Keratinocyte (primary cell): ENCODE measurements at regions not wholly inside any gene's neighbourhood (a gene's known extent, or its start where the extent isn't known, plus 50 kb on each side); places are given as distances from the start of the nearest gene placed in this dataset.

Experiments used
- DNase-seq: peaks from one replicate; pipeline ENCODE4 v3.0.0-alpha.2; 2011; ENCODE audit warnings: low read depth, missing footprints, low spot score
- FAIRE-seq: peaks from 2 replicates; lab custom pipeline; 2011; peaks lifted over from hg19 to GRCh38; lab: Jason Lieb, UNC
- H2AFZ ChIP-seq: 2 replicates; pipeline ENCODE4 v1.6.0; 2012; ENCODE audit warnings: low read length, control low read depth, inconsistent platforms; ENCODE audit not compliant: control insufficient read depth
- H3K27ac ChIP-seq: 2 replicates; pipeline ENCODE4 v1.5.1; 2011; ENCODE audit warnings: low read length; ENCODE audit not compliant: control insufficient read depth, insufficient read depth
- H3K27me3 ChIP-seq: 3 replicates; pipeline ENCODE4 v1.6.0; 2011; ENCODE audit warnings: low read length; ENCODE audit not compliant: control insufficient read depth, insufficient read depth; ENCODE audit errors: extremely low read depth
- H3K36me3 ChIP-seq, 2 experiments: 2 replicates in 1 of 2; 3 replicates in 1 of 2; pipeline ENCODE4 v1.5.1; 2011; ENCODE audit warnings: low read length in 2 of 2, mild to moderate bottlenecking in 1 of 2; ENCODE audit not compliant: control insufficient read depth in 2 of 2, insufficient read depth in 2 of 2; ENCODE audit errors: extremely low read depth in 1 of 2
- H3K4me1 ChIP-seq: 3 replicates; pipeline ENCODE4 v1.5.1; 2011; ENCODE audit warnings: low read length; ENCODE audit not compliant: control insufficient read depth, insufficient read depth; ENCODE audit errors: extremely low read depth
- H3K4me2 ChIP-seq: 3 replicates; pipeline ENCODE4 v1.6.0; 2011; ENCODE audit warnings: low read depth, low read length; ENCODE audit not compliant: control insufficient read depth, insufficient read depth; ENCODE audit errors: extremely low read depth
- H3K4me3 ChIP-seq, 3 experiments: fragments of 200-600 bp in 1 of 3; sonication (generic) in 1 of 3; 2 replicates in 2 of 3; 3 replicates in 1 of 3; pipeline ENCODE4 v1.5.1; 2011 to 2016; ENCODE audit warnings: low read length in 3 of 3, mild to moderate bottlenecking in 3 of 3, control low read depth in 2 of 3, inconsistent platforms in 1 of 3, low read depth in 1 of 3, mixed read lengths in 1 of 3, mixed run types in 1 of 3, moderate library complexity in 1 of 3; ENCODE audit not compliant: control insufficient read depth in 2 of 3, insufficient read depth in 2 of 3; ENCODE audit errors: extremely low read depth in 1 of 3
- H3K79me2 ChIP-seq: 2 replicates; pipeline ENCODE4 v1.6.0; 2012; ENCODE audit warnings: low read length; ENCODE audit not compliant: control insufficient read depth, insufficient read depth
- H3K9ac ChIP-seq: 3 replicates; pipeline ENCODE4 v1.6.0; 2011; ENCODE audit warnings: low read length; ENCODE audit not compliant: control insufficient read depth, insufficient read depth; ENCODE audit errors: extremely low read depth
- H3K9me1 ChIP-seq: 3 replicates; pipeline ENCODE4 v1.6.0; 2011; ENCODE audit warnings: low read length; ENCODE audit not compliant: control insufficient read depth, insufficient read depth; ENCODE audit errors: extremely low read depth
- H3K9me3 ChIP-seq: 2 replicates; pipeline ENCODE4 v1.5.1; 2012; ENCODE audit warnings: low read depth, low read length; ENCODE audit not compliant: control insufficient read depth
- H4K20me1 ChIP-seq: 3 replicates; pipeline ENCODE4 v1.6.0; 2011; ENCODE audit warnings: low read length; ENCODE audit not compliant: control insufficient read depth, insufficient read depth; ENCODE audit errors: extremely low read depth
- EZH2 ChIP-seq: IDR thresholded peaks from one replicate; pipeline ENCODE4 v1.6.1; 2012; ENCODE audit warnings: inconsistent platforms, mild to moderate bottlenecking, low read length, moderate library complexity
- dilution Hi-C: fragments of 300-500 bp; cut with MboI; formaldehyde crosslinking; loops from one replicate; pipeline ENCODE4 v1.7.0; 2020; ENCODE audit warnings: low sequenced_read_pairs; ENCODE audit not compliant: extremely low pct_ligation_motif_present
- TF ChIP-seq, protein P1 (sequence below), 3 experiments: IDR thresholded peaks in 1 of 3; conservative IDR thresholded peaks in 1 of 3; optimal IDR thresholded peaks in 1 of 3; 2 replicates in 2 of 3; 3 replicates in 1 of 3; pipeline versions ENCODE3 to v1.5.1; 2011; ENCODE audit warnings: low read length in 3 of 3, mild to moderate bottlenecking in 3 of 3, moderate library complexity in 2 of 3, control low read depth in 1 of 3, inconsistent platforms in 1 of 3; ENCODE audit not compliant: insufficient read depth in 2 of 3; ENCODE audit errors: extremely low read depth in 1 of 3

DNA sequence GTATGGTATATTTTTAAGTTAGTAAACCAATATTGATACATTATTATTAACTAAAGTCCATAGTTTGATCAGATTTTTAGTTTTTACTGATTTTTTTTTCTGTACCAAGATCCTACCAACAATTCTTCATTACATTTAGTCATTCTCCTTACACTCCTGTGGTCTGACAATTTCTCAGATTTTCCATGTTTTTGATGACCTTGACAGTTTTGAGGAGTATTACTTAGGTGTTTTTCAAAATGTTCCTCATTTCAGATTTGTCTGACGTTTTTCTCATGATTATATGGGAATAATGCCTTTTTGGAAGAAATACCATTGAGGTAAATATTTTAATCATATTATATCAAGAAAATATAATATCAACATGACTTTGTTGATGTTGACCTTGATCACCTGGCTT is 423.8 kb downstream of the PPP4R3C start:
- no peak for FAIRE-seq
- TF ChIP-seq, protein P1, sequence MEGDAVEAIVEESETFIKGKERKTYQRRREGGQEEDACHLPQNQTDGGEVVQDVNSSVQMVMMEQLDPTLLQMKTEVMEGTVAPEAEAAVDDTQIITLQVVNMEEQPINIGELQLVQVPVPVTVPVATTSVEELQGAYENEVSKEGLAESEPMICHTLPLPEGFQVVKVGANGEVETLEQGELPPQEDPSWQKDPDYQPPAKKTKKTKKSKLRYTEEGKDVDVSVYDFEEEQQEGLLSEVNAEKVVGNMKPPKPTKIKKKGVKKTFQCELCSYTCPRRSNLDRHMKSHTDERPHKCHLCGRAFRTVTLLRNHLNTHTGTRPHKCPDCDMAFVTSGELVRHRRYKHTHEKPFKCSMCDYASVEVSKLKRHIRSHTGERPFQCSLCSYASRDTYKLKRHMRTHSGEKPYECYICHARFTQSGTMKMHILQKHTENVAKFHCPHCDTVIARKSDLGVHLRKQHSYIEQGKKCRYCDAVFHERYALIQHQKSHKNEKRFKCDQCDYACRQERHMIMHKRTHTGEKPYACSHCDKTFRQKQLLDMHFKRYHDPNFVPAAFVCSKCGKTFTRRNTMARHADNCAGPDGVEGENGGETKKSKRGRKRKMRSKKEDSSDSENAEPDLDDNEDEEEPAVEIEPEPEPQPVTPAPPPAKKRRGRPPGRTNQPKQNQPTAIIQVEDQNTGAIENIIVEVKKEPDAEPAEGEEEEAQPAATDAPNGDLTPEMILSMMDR (optimal IDR thresholded peaks at IDR 0.05 in 1 of 3, IDR thresholded peaks at IDR 0.05 in 1 of 3, conservative IDR thresholded peaks at IDR 0.05 in 1 of 3; ENCODE audit: extremely low read depth in 1 of 3, insufficient read depth in 2 of 3, low read length in 3 of 3), result no peak
- TF ChIP-seq EZH2, result no peak
- DNase-seq, result no peak
- Histone ChIP-seq H3K9me3 (no peaks in the 10 kb centered on the region), H3K9ac (no peak overlapping the region), H3K9me1 (no peaks in the 10 kb centered on the region), H3K4me2 (no peak overlapping the region), H3K4me3 (no peak overlapping the region), H3K27ac (no peak overlapping the region), H3K36me3 (no peaks in the 10 kb centered on the region), H3K4me1 (no peaks in the 10 kb centered on the region), H4K20me1 (no peaks in the 10 kb centered on the region), H3K79me2 (no peaks in the 10 kb centered on the region), H2AFZ (no peak overlapping the region), H3K27me3 (no peaks in the 10 kb centered on the region)
- dilution Hi-C loops, result no loop called here

DNA sequence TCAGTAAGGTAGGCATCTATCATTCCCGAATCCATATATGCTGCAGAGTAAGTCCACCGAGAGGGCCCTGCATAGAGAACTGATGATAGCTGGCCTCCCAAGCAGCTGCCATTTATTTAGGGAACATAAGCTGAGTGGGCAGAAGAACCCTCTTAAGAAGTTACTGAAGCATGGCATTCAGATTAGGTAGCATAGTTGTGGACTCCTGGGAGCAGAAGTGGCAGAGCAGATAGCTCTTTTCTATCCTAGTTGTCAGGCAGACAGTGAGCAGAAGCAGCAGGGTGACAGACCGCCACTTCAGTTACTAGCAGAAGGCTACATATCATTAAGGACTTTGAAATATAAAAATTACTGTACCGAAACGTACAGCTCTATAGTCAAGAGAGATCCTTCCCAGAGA is 454.7 kb downstream of the PPP4R3C start:
- H3K27ac ChIP-seq, result no peak overlapping the region
- no peak overlapping the region for H2AFZ ChIP-seq
- DNase-seq (no peak), FAIRE-seq (no peak)
- H4K20me1 ChIP-seq, result no peaks in the 10 kb centered on the region
- H3K4me1 ChIP-seq, result no peaks in the 10 kb centered on the region
- TF ChIP-seq, protein P1 (optimal IDR thresholded peaks at IDR 0.05 in 1 of 3, IDR thresholded peaks at IDR 0.05 in 1 of 3, conservative IDR thresholded peaks at IDR 0.05 in 1 of 3; ENCODE audit: extremely low read depth in 1 of 3, insufficient read depth in 2 of 3, low read length in 3 of 3), result no peak
- no peak for TF ChIP-seq EZH2
- H3K4me2 ChIP-seq, result no peak overlapping the region
- no peaks in the 10 kb centered on the region for H3K9me1 ChIP-seq
- dilution Hi-C loops, result no loop called here
- H3K9me3 ChIP-seq, result no peaks in the 10 kb centered on the region
- no peak overlapping the region for H3K4me3 ChIP-seq
- H3K79me2 ChIP-seq, result no peaks in the 10 kb centered on the region
- no peak overlapping the region for H3K9ac ChIP-seq
- no peaks in the 10 kb centered on the region for H3K36me3 ChIP-seq
- H3K27me3 ChIP-seq, result no peaks in the 10 kb centered on the region
